CD8-positive, alpha-beta memory T cell (primary cell): ENCODE measurements at regions not wholly inside any gene's neighbourhood (a gene's known extent, or its start where the extent isn't known, plus 50 kb on each side); places are given as distances from the start of the nearest gene placed in this dataset.

ENCODE experiments used
- CTCF ChIA-PET: fragments of 350-600 bp; sonication (Branson Sonifier 250); formaldehyde crosslinking; loops from one replicate; lab custom pipeline; 2021; ENCODE audit warnings: antibody characterized with exemption; lab: Charles Lee
- POLR2A ChIA-PET: fragments of 350-600 bp; sonication (Branson Sonifier 250); formaldehyde crosslinking; loops from one replicate; lab custom pipeline; 2021; ENCODE audit warnings: antibody characterized with exemption; lab: Charles Lee
- DNase-seq, 5 donors: peaks; one replicate each; pipeline versions ENCODE4 v3.0.0 to v3.0.0-alpha.2; 2020 to 2022; ENCODE audit warnings: mixed read lengths in 1 of 5
- H3K27ac ChIP-seq: one replicate; pipeline ENCODE4 v1.7.0; 2013; ENCODE audit warnings: low read depth, mild to moderate bottlenecking, low read length, moderate library complexity
- H3K27me3 ChIP-seq: 2 replicates; pipeline ENCODE4 v1.7.0; 2013; ENCODE audit warnings: low read length, mild to moderate bottlenecking; ENCODE audit not compliant: insufficient read depth, poor library complexity, severe bottlenecking
- H3K36me3 ChIP-seq: 2 replicates; pipeline ENCODE4 v1.7.0; 2013; ENCODE audit warnings: mild to moderate bottlenecking, low read length, moderate library complexity; ENCODE audit not compliant: insufficient read depth
- H3K4me1 ChIP-seq: 2 replicates; pipeline ENCODE4 v1.7.0; 2013; ENCODE audit warnings: mild to moderate bottlenecking, low read length, moderate library complexity; ENCODE audit not compliant: insufficient read depth
- H3K4me3 ChIP-seq: 2 replicates; pipeline ENCODE4 v1.7.0; 2013; ENCODE audit warnings: mild to moderate bottlenecking, low read length
- H3K9me3 ChIP-seq: 2 replicates; pipeline ENCODE4 v1.7.0; 2013; ENCODE audit warnings: mild to moderate bottlenecking, low read length
- H3K27ac Mint-ChIP-seq, 8 donors: one replicate each; pipeline ENCODE4 v1.8.0; 2020 to 2021; ENCODE audit warnings: mixed read lengths in 8 of 8, mild to moderate bottlenecking in 6 of 8, inconsistent platforms in 3 of 8, moderate library complexity in 3 of 8
- H3K27me3 Mint-ChIP-seq, 2 donors: one replicate each; pipeline ENCODE4 v1.8.0; 2020 to 2021; ENCODE audit warnings: mixed read lengths in 2 of 2, mild to moderate bottlenecking in 1 of 2, moderate library complexity in 1 of 2
- H3K36me3 Mint-ChIP-seq, 3 donors: one replicate each; pipeline ENCODE4 v1.8.0; 2020 to 2021; ENCODE audit warnings: mixed read lengths in 3 of 3, inconsistent platforms in 1 of 3, mild to moderate bottlenecking in 1 of 3
- H3K4me1 Mint-ChIP-seq, 3 donors: one replicate each; pipeline ENCODE4 v1.8.0; 2020 to 2021; ENCODE audit warnings: mixed read lengths in 3 of 3, inconsistent platforms in 1 of 3, mild to moderate bottlenecking in 1 of 3
- H3K4me3 Mint-ChIP-seq, 7 donors: one replicate each; pipeline ENCODE4 v1.8.0; 2020 to 2021; ENCODE audit warnings: mixed read lengths in 7 of 7, mild to moderate bottlenecking in 6 of 7, moderate library complexity in 4 of 7, inconsistent platforms in 2 of 7
- H3K9me3 Mint-ChIP-seq, 5 donors: one replicate each; pipeline ENCODE4 v1.8.0; 2020 to 2022; ENCODE audit warnings: mixed read lengths in 5 of 5, mild to moderate bottlenecking in 3 of 5, moderate library complexity in 2 of 5, inconsistent platforms in 1 of 5

DNA sequence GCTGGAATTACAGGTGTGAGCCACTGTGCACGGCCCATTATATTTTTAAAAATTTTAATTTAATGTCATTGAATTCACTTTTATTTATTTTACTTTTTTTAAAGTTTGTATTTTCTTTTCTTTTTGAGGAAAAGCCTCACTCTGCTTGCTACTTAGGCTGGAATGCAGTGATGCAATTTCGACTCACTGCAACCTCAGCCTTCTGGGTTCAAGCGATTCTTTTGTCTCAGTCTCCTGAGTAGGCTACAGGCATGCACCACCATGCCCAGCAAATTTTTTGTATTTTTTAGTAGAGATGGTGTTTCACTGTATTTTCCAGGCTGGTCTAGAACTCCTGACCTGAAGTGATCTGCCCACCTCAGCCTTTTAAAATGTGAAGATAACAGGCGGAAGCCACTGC, 277.5 kb upstream of the HSFY2 start:
- Mint-ChIP-seq H3K4me3 (no peak overlapping the region), H3K27ac (no peak overlapping the region), H3K27me3 (no peaks in the 10 kb centered on the region), H3K36me3 (no peaks in the 10 kb centered on the region), H3K9me3 (no peaks in the 10 kb centered on the region), H3K4me1 (no peaks in the 10 kb centered on the region)
- POLR2A ChIA-PET: no interaction called here
- DNase-seq: no peak
- Histone ChIP-seq H3K4me1 (no peaks in the 10 kb centered on the region), H3K27ac (no peak overlapping the region), H3K36me3 (no peaks in the 10 kb centered on the region), H3K4me3 (no peak overlapping the region), H3K27me3 (no peaks in the 10 kb centered on the region), H3K9me3 (no peaks in the 10 kb centered on the region)
- CTCF ChIA-PET: no interaction called here

- no peaks in the 10 kb centered on the region for H3K36me3 Mint-ChIP-seq
- no peak overlapping the region for H3K27ac ChIP-seq
- no peak for DNase-seq
- H3K4me3 ChIP-seq: no peak overlapping the region
- POLR2A ChIA-PET: no interaction called here
- H3K4me3 Mint-ChIP-seq: no peak overlapping the region
- no peaks in the 10 kb centered on the region for H3K27me3 Mint-ChIP-seq
- CTCF ChIA-PET: no interaction called here
- H3K36me3 ChIP-seq: no peaks in the 10 kb centered on the region
- H3K9me3 ChIP-seq: no peaks in the 10 kb centered on the region
- no peak overlapping the region for H3K27ac Mint-ChIP-seq
- H3K4me1 Mint-ChIP-seq: no peaks in the 10 kb centered on the region
- peaks cover 0 to 4% (median 0%) of the 10 kb centered on the region in 5 donors for H3K9me3 Mint-ChIP-seq
- no peaks in the 10 kb centered on the region for H3K27me3 ChIP-seq
- no peaks in the 10 kb centered on the region for H3K4me1 ChIP-seq
Observed at GRCh38 chrY:19042984-19043442, 269.5 kb upstream of the HSFY2 start.

GRCh38 chrY:19042306-19042958, 268.9 kb upstream of the HSFY2 start:
- H3K36me3 ChIP-seq: no peaks in the 10 kb centered on the region
- Mint-ChIP-seq H3K9me3 (peaks cover 0 to 4% (median 0%) of the 10 kb centered on the region in 5 donors), H3K27me3 (no peaks in the 10 kb centered on the region), H3K27ac (no peak overlapping the region), H3K4me3 (no peak overlapping the region), H3K4me1 (no peaks in the 10 kb centered on the region), H3K36me3 (no peaks in the 10 kb centered on the region)
- no peaks in the 10 kb centered on the region for H3K4me1 ChIP-seq
- H3K9me3 ChIP-seq: no peaks in the 10 kb centered on the region
- H3K27me3 ChIP-seq: no peaks in the 10 kb centered on the region
- no peak overlapping the region for H3K4me3 ChIP-seq
- H3K27ac ChIP-seq: no peak overlapping the region
- DNase-seq: no peak
- CTCF ChIA-PET: no interaction called here
- POLR2A ChIA-PET: no interaction called here

- Mint-ChIP-seq H3K4me3 (no peak overlapping the region), H3K36me3 (no peaks in the 10 kb centered on the region), H3K27ac (no peak overlapping the region), H3K4me1 (no peaks in the 10 kb centered on the region), H3K9me3 (no peaks in the 10 kb centered on the region), H3K27me3 (no peaks in the 10 kb centered on the region)
- DNase-seq: no peak
- Histone ChIP-seq H3K9me3 (no peaks in the 10 kb centered on the region), H3K4me1 (no peaks in the 10 kb centered on the region), H3K36me3 (no peaks in the 10 kb centered on the region), H3K27me3 (no peaks in the 10 kb centered on the region), H3K27ac (no peak overlapping the region), H3K4me3 (no peak overlapping the region)
- POLR2A ChIA-PET: no interaction called here
- CTCF ChIA-PET: no interaction called here
Observed at GRCh38 chrY:19026631-19027030, 253.1 kb upstream of the HSFY2 start.

GRCh38 chrY:19023934-19024333, 250.4 kb upstream of the HSFY2 start:
- Mint-ChIP-seq H3K4me3 (no peak overlapping the region), H3K9me3 (no peaks in the 10 kb centered on the region), H3K27me3 (no peaks in the 10 kb centered on the region), H3K4me1 (no peaks in the 10 kb centered on the region), H3K36me3 (no peaks in the 10 kb centered on the region), H3K27ac (no peak overlapping the region)
- CTCF ChIA-PET: no interaction called here
- H3K4me3 ChIP-seq: no peak overlapping the region
- DNase-seq: no peak
- H3K9me3 ChIP-seq: no peaks in the 10 kb centered on the region
- POLR2A ChIA-PET: no interaction called here
- no peaks in the 10 kb centered on the region for H3K36me3 ChIP-seq
- H3K27ac ChIP-seq: no peak overlapping the region
- no peaks in the 10 kb centered on the region for H3K4me1 ChIP-seq
- H3K27me3 ChIP-seq: no peaks in the 10 kb centered on the region

DNA sequence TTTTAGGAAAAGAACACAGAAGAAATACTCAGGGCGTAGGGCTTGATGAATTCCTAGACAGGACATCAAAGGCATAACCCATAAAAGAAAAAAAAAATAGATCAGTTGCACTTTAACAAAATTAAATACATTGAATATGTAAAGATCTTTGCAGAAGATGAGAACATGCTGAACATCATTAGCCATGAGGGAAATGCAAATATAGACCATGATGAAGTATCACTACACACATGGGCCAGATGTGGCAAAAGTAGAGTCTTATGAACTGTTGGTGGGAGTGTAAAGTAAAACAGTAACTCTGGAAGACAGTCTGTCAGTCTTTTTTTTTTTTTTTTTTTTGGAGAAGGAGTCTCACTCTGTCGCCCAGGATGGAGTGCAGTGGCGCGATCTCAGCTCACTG, 246.7 kb upstream of the HSFY2 start:
- Histone ChIP-seq H3K27ac (no peak overlapping the region), H3K36me3 (no peaks in the 10 kb centered on the region), H3K27me3 (no peaks in the 10 kb centered on the region), H3K9me3 (no peaks in the 10 kb centered on the region), H3K4me3 (no peak overlapping the region), H3K4me1 (no peaks in the 10 kb centered on the region)
- Mint-ChIP-seq H3K9me3 (no peaks in the 10 kb centered on the region), H3K36me3 (no peaks in the 10 kb centered on the region), H3K27me3 (no peaks in the 10 kb centered on the region), H3K4me3 (no peak overlapping the region), H3K27ac (no peak overlapping the region), H3K4me1 (no peaks in the 10 kb centered on the region)
- CTCF ChIA-PET: interaction anchor here (0.6 kb wide), 1 partner anchor 23 kb away, joined by 3 read pairs; no protein-coding TSS in a partner anchor
- DNase-seq: no peak
- POLR2A ChIA-PET: no interaction called here

GRCh38 chrY:19016990-19017389, 243.5 kb upstream of the HSFY2 start:
- ChIA-PET CTCF (no interaction called here), POLR2A (no interaction called here)
- Histone ChIP-seq H3K27me3 (no peaks in the 10 kb centered on the region), H3K27ac (no peak overlapping the region), H3K36me3 (no peaks in the 10 kb centered on the region), H3K4me1 (no peaks in the 10 kb centered on the region), H3K9me3 (no peaks in the 10 kb centered on the region), H3K4me3 (no peak overlapping the region)
- H3K9me3 Mint-ChIP-seq: no peaks in the 10 kb centered on the region
- H3K4me1 Mint-ChIP-seq: no peaks in the 10 kb centered on the region
- no peak overlapping the region for H3K27ac Mint-ChIP-seq
- H3K36me3 Mint-ChIP-seq: no peaks in the 10 kb centered on the region
- H3K4me3 Mint-ChIP-seq: no peak overlapping the region
- no peak for DNase-seq
- no peaks in the 10 kb centered on the region for H3K27me3 Mint-ChIP-seq

DNA sequence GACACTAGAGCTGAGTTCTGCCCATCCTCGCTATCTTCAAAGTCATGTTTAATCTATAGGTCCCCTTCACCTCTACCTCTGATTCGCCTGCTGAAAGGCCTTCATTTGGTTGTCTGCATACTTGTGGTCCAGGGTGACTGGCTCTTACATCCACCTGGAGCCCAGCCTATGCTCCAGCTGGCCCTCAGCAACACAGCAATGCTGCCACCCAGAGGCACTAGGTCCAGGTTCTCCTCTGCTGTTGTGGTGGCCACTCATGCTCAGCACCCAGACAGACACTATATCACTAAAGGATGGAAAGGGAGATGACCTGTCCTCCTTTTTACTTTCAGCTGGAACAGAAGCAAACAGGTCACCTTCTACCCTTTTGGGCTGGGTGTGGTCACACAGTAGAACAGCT, 242.3 kb upstream of the HSFY2 start:
- Mint-ChIP-seq H3K27me3 (no peaks in the 10 kb centered on the region), H3K27ac (no peak overlapping the region), H3K9me3 (no peaks in the 10 kb centered on the region), H3K4me1 (no peaks in the 10 kb centered on the region), H3K36me3 (no peaks in the 10 kb centered on the region), H3K4me3 (no peak overlapping the region)
- POLR2A ChIA-PET: no interaction called here
- H3K27me3 ChIP-seq: no peaks in the 10 kb centered on the region
- no peaks in the 10 kb centered on the region for H3K4me1 ChIP-seq
- CTCF ChIA-PET: no interaction called here
- no peak for DNase-seq
- H3K9me3 ChIP-seq: no peaks in the 10 kb centered on the region
- H3K4me3 ChIP-seq: no peak overlapping the region
- H3K36me3 ChIP-seq: no peaks in the 10 kb centered on the region
- H3K27ac ChIP-seq: no peak overlapping the region
